AG09309 (cell line): ENCODE measurements at regions not wholly inside any gene's neighbourhood (a gene's known extent, or its start where the extent isn't known, plus 50 kb on each side); places are given as distances from the start of the nearest gene placed in this dataset.

Source experiments
- DNase-seq: peaks from one replicate; pipeline ENCODE4 v3.0.0-alpha.2; 2010; ENCODE audit warnings: low read depth
- H3K4me3 ChIP-seq: 2 replicates; pipeline ENCODE4 v1.5.1; 2011; ENCODE audit warnings: mild to moderate bottlenecking, low read depth, low read length, moderate library complexity; ENCODE audit not compliant: control insufficient read depth
- CTCF ChIP-seq: IDR thresholded peaks from 2 replicates; pipeline ENCODE4 v1.5.1; 2011; ENCODE audit warnings: mild to moderate bottlenecking, low read depth, low read length, inconsistent platforms; ENCODE audit not compliant: insufficient read depth, control insufficient read depth; ENCODE audit errors: missing control alignments

GRCh38 chr16:48903039-48903438, 293.1 kb upstream of the N4BP1 start:
- TF ChIP-seq CTCF, result no peak
- no peak for DNase-seq

GRCh38 chr16:48901712-48902374, 291.9 kb upstream of the N4BP1 start:
- no peak for TF ChIP-seq CTCF
- no peak for DNase-seq
- H3K4me3 ChIP-seq, result no peak overlapping the region

More at GRCh38 chr16:48903039-48903438, 293.1 kb upstream of the N4BP1 start:
- no peak overlapping the region for H3K4me3 ChIP-seq

- H3K4me3 ChIP-seq, result no peak overlapping the region
- TF ChIP-seq CTCF, result no peak
- DNase-seq, result no peak
Observed at GRCh38 chr16:48899500-48899899, 289.5 kb upstream of the N4BP1 start.

- H3K4me3 ChIP-seq, result no peak overlapping the region
- DNase-seq, result no peak
- TF ChIP-seq CTCF, result no peak
Observed at GRCh38 chr16:48897698-48898205, 287.8 kb upstream of the N4BP1 start.

- H3K4me3 ChIP-seq, result no peak overlapping the region
- DNase-seq, result no peak
- TF ChIP-seq CTCF, result no peak
Observed at GRCh38 chr16:48895142-48895541, 285.2 kb upstream of the N4BP1 start.

GRCh38 chr16:48892893-48893292, 282.9 kb upstream of the N4BP1 start:
- no peak for DNase-seq
- H3K4me3 ChIP-seq, result no peak overlapping the region
- no peak for TF ChIP-seq CTCF

GRCh38 chr16:48887646-48888210, 277.7 kb upstream of the N4BP1 start:
- DNase-seq, result no peak
- no peak overlapping the region for H3K4me3 ChIP-seq
- TF ChIP-seq CTCF, result no peak
